GM21619 (cell line): ENCODE measurements at regions not wholly inside any gene's neighbourhood (a gene's known extent, or its start where the extent isn't known, plus 50 kb on each side); places are given as distances from the start of the nearest gene placed in this dataset.
A peak's percentile ranks its signal among the peaks of the same experiment; 100 is the strongest.

Experiments used
- ATAC-seq: cut with Tn5 transposase; IDR thresholded peaks from one replicate; pipeline ENCODE4 v1.9.1; 2021; ENCODE audit not compliant: unreplicated experiment

GRCh38 chr10:54903745-54904144 lies 102.7 kb upstream of the PCDH15 start:
- ATAC-seq: no peak

GRCh38 chr10:54900584-54900983 lies 99.6 kb upstream of the PCDH15 start:
- ATAC-seq: peak; percentile 69

- ATAC-seq: no peak
These were observed 80.0 kb upstream of the PCDH15 start for GRCh38 chr10:54880996-54881395.

- ATAC-seq: no peak
These were observed 68.0 kb upstream of the PCDH15 start for GRCh38 chr10:54869022-54869421.

- no peak for ATAC-seq
These were observed 65.6 kb upstream of the PCDH15 start for GRCh38 chr10:54866666-54867065.

GRCh38 chr10:54854843-54855242 lies 53.8 kb upstream of the PCDH15 start:
- ATAC-seq: no peak

- ATAC-seq: no peak
These were observed 53.4 kb upstream of the PCDH15 start for GRCh38 chr10:54854389-54854788.

- no peak for ATAC-seq
These were observed 52.9 kb upstream of the PCDH15 start for GRCh38 chr10:54853883-54854282.
